ENCODE measurements at regions not wholly inside any gene's neighbourhood (a gene's known extent, or its start where the extent isn't known, plus 50 kb on each side); places are given as distances from the start of the nearest gene placed in this dataset.
"Not testable (repeated sequence)": the region's sequence is repeated elsewhere in the genome, so short reads cannot be mapped to it uniquely, and the experiment has no call there.

- TF ChIP-seq ZNF274 (IDR thresholded peaks at IDR 0.05; ENCODE audit: low read depth, low read length), result no peak
- H3K4me3 ChIP-seq (ENCODE audit: low read length), result no peak overlapping the region
These were observed 354.1 kb upstream of the ARID1B start for GRCh38 chr6:156423075-156423474.

- TF ChIP-seq ZNF274 (IDR thresholded peaks at IDR 0.05; ENCODE audit: low read depth, low read length), result no peak
- no peak overlapping the region for H3K4me3 ChIP-seq (ENCODE audit: low read length)
These were observed 355.2 kb upstream of the ARID1B start for GRCh38 chr6:156421933-156422332.

GRCh38 chr6:156421301-156421700 lies 355.9 kb upstream of the ARID1B start:
- H3K4me3 ChIP-seq (ENCODE audit: low read length), result not testable (repeated sequence)

- no peak for TF ChIP-seq ZNF274 (IDR thresholded peaks at IDR 0.05; ENCODE audit: low read depth, low read length)
- H3K4me3 ChIP-seq (ENCODE audit: low read length), result no peak overlapping the region
These were observed 356.8 kb upstream of the ARID1B start for GRCh38 chr6:156420172-156420993.

- TF ChIP-seq ZNF274 (IDR thresholded peaks at IDR 0.05; ENCODE audit: low read depth, low read length), result no peak
- no peak overlapping the region for H3K4me3 ChIP-seq (ENCODE audit: low read length)
These were observed 357.6 kb upstream of the ARID1B start for GRCh38 chr6:156419594-156419993.

- H3K4me3 ChIP-seq (ENCODE audit: low read length), result no peak overlapping the region
- TF ChIP-seq ZNF274 (IDR thresholded peaks at IDR 0.05; ENCODE audit: low read depth, low read length), result no peak
These were observed 358.9 kb upstream of the ARID1B start for GRCh38 chr6:156418253-156418652.

GRCh38 chr6:156416391-156416790 lies 360.8 kb upstream of the ARID1B start:
- no peak for TF ChIP-seq ZNF274 (IDR thresholded peaks at IDR 0.05; ENCODE audit: low read depth, low read length)

GRCh38 chr6:156413154-156413553 lies 364.0 kb upstream of the ARID1B start:
- H3K4me3 ChIP-seq (ENCODE audit: low read length), result no peak overlapping the region
- TF ChIP-seq ZNF274 (IDR thresholded peaks at IDR 0.05; ENCODE audit: low read depth, low read length), result no peak

More at GRCh38 chr6:156416391-156416790, 360.8 kb upstream of the ARID1B start:
- no peak overlapping the region for H3K4me3 ChIP-seq (ENCODE audit: low read length)

- no peak for TF ChIP-seq ZNF274 (IDR thresholded peaks at IDR 0.05; ENCODE audit: low read depth, low read length)
- H3K4me3 ChIP-seq (ENCODE audit: low read length), result no peak overlapping the region
These were observed 366.5 kb upstream of the ARID1B start for GRCh38 chr6:156410649-156411048.

- no peak overlapping the region for H3K4me3 ChIP-seq (ENCODE audit: low read length)
- TF ChIP-seq ZNF274 (IDR thresholded peaks at IDR 0.05; ENCODE audit: low read depth, low read length), result no peak
These were observed 368.5 kb upstream of the ARID1B start for GRCh38 chr6:156408655-156409054.

- TF ChIP-seq ZNF274 (IDR thresholded peaks at IDR 0.05; ENCODE audit: low read depth, low read length), result no peak
- H3K4me3 ChIP-seq (ENCODE audit: low read length), result no peak overlapping the region
These were observed 369.8 kb upstream of the ARID1B start for GRCh38 chr6:156407334-156407733.

GRCh38 chr6:156406688-156407087 lies 370.5 kb upstream of the ARID1B start:
- no peak overlapping the region for H3K4me3 ChIP-seq (ENCODE audit: low read length)
- TF ChIP-seq ZNF274 (IDR thresholded peaks at IDR 0.05; ENCODE audit: low read depth, low read length), result no peak

GRCh38 chr6:156406099-156406498 lies 371.1 kb upstream of the ARID1B start:
- no peak overlapping the region for H3K4me3 ChIP-seq (ENCODE audit: low read length)
- TF ChIP-seq ZNF274 (IDR thresholded peaks at IDR 0.05; ENCODE audit: low read depth, low read length), result no peak

- TF ChIP-seq ZNF274 (IDR thresholded peaks at IDR 0.05; ENCODE audit: low read depth, low read length), result no peak
- no peak overlapping the region for H3K4me3 ChIP-seq (ENCODE audit: low read length)
These were observed 374.6 kb upstream of the ARID1B start for GRCh38 chr6:156402628-156403027.

GRCh38 chr6:156402227-156402626 lies 375.0 kb upstream of the ARID1B start:
- H3K4me3 ChIP-seq (ENCODE audit: low read length), result no peak overlapping the region
- TF ChIP-seq ZNF274 (IDR thresholded peaks at IDR 0.05; ENCODE audit: low read depth, low read length), result no peak

GRCh38 chr6:156400487-156400886 lies 376.7 kb upstream of the ARID1B start:
- TF ChIP-seq ZNF274 (IDR thresholded peaks at IDR 0.05; ENCODE audit: low read depth, low read length), result no peak

More at GRCh38 chr6:156400487-156400886, 376.7 kb upstream of the ARID1B start:
- no peak overlapping the region for H3K4me3 ChIP-seq (ENCODE audit: low read length)
